K562 (cell line): ENCODE measurements at regions not wholly inside any gene's neighbourhood (a gene's known extent, or its start where the extent isn't known, plus 50 kb on each side); places are given as distances from the start of the nearest gene placed in this dataset.

Experiments used
- EGR1 ChIP-seq: fragments of 450-650 bp; conservative IDR thresholded peaks from 2 replicates; pipeline ENCODE4 v1.6.1; 2017; ENCODE audit warnings: mild to moderate bottlenecking
- EP300 ChIP-seq: IDR thresholded peaks from 2 replicates; pipeline ENCODE4 v1.6.1; 2012; ENCODE audit warnings: low read length, improper control_type of control experiment
- IRF2 ChIP-seq: sonication (generic); formaldehyde crosslinking; IDR thresholded peaks from 2 replicates; pipeline ENCODE4 v1.8.1; 2022; ENCODE audit warnings: mild to moderate bottlenecking, missing genetic modification reagents
- JUND ChIP-seq, 2 experiments: IDR thresholded peaks; 2 replicates in 1 of 2; 3 replicates in 1 of 2; pipeline ENCODE4 v1.6.1; 2011; ENCODE audit warnings: borderline replicate concordance in 2 of 2, low read depth in 2 of 2, low read length in 2 of 2, improper control_type of control experiment in 1 of 2, missing biosample characterization in 1 of 2, missing genetic modification characterization in 1 of 2, missing genetic modification reagents in 1 of 2
- MAFK ChIP-seq: IDR thresholded peaks from 2 replicates; pipeline ENCODE4 v1.6.1; 2011; ENCODE audit warnings: low read length, improper control_type of control experiment
- NCOA1 ChIP-seq: fragments of 450-650 bp; IDR thresholded peaks from 2 replicates; pipeline ENCODE4 v1.6.1; 2016; ENCODE audit warnings: low read depth
- RBM34 ChIP-seq: fragments of 200-400 bp; formaldehyde crosslinking; IDR thresholded peaks from 2 replicates; pipeline ENCODE4 v1.6.1; 2018; ENCODE audit warnings: low read length, borderline replicate concordance; ENCODE audit not compliant: insufficient read depth
- YY1 ChIP-seq, 3 experiments: IDR thresholded peaks; 2 replicates each; pipeline ENCODE4 v1.6.1; 2011; ENCODE audit warnings: low read length in 2 of 3, mild to moderate bottlenecking in 2 of 3, moderate library complexity in 2 of 3, borderline replicate concordance in 1 of 3, control low read depth in 1 of 3, low read depth in 1 of 3; ENCODE audit not compliant: insufficient read depth in 3 of 3, insufficient replicate concordance in 2 of 3, control insufficient read depth in 1 of 3, insufficient read length in 1 of 3; ENCODE audit errors: extremely low read depth in 1 of 3
- ZNF316 ChIP-seq: fragments of 450-650 bp; IDR thresholded peaks from 2 replicates; pipeline ENCODE4 v1.6.1; 2016
- TF ChIP-seq, protein P1 (sequence below), 3 experiments: IDR thresholded peaks in 2 of 3; conservative IDR thresholded peaks in 1 of 3; 2 replicates each; pipeline ENCODE4 v1.5.1; 2011 to 2012; ENCODE audit warnings: low read length in 3 of 3, mild to moderate bottlenecking in 3 of 3, control low read depth in 2 of 3, improper control_type of control experiment in 1 of 3, inconsistent platforms in 1 of 3, low read depth in 1 of 3, mixed read lengths in 1 of 3, moderate library complexity in 1 of 3; ENCODE audit not compliant: insufficient read depth in 2 of 3

DNA sequence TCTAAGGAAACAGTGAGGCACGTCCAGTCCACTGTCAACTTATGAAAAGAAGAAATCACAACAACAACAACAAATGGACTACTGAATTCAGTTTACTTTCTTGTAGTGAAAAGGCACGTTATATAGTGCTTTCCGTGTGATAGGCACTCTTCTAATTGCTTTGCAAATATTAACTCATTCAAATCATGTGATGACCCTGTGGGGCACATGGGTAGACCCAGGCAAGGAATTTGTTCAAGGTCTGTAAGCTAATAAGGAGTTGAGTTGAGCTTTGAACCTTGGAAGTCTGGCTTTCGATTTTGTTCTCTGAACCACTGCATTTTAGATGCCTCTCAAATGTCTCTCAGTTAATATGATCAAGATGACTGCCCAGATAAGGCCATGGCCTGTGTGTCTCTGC is 295.1 kb upstream of the RBFOX1 start:
- no peak for TF ChIP-seq ZNF316
- TF ChIP-seq NCOA1: no peak
- TF ChIP-seq, protein P1, sequence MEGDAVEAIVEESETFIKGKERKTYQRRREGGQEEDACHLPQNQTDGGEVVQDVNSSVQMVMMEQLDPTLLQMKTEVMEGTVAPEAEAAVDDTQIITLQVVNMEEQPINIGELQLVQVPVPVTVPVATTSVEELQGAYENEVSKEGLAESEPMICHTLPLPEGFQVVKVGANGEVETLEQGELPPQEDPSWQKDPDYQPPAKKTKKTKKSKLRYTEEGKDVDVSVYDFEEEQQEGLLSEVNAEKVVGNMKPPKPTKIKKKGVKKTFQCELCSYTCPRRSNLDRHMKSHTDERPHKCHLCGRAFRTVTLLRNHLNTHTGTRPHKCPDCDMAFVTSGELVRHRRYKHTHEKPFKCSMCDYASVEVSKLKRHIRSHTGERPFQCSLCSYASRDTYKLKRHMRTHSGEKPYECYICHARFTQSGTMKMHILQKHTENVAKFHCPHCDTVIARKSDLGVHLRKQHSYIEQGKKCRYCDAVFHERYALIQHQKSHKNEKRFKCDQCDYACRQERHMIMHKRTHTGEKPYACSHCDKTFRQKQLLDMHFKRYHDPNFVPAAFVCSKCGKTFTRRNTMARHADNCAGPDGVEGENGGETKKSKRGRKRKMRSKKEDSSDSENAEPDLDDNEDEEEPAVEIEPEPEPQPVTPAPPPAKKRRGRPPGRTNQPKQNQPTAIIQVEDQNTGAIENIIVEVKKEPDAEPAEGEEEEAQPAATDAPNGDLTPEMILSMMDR (IDR thresholded peaks at IDR 0.05 in 2 of 3, conservative IDR thresholded peaks at IDR 0.05 in 1 of 3; ENCODE audit: insufficient read depth in 2 of 3, low read depth in 1 of 3, low read length in 3 of 3): no peak
- TF ChIP-seq YY1 (IDR thresholded peaks at IDR 0.05; ENCODE audit: borderline replicate concordance in 1 of 3, control insufficient read depth in 1 of 3, extremely low read depth in 1 of 3, insufficient read depth in 3 of 3, insufficient read length in 1 of 3, insufficient replicate concordance in 2 of 3, low read depth in 1 of 3, low read length in 2 of 3): no peak
- no peak for TF ChIP-seq RBM34
- TF ChIP-seq EP300: no peak
- TF ChIP-seq EGR1: no peak
- no peak for TF ChIP-seq JUND (IDR thresholded peaks at IDR 0.05; ENCODE audit: borderline replicate concordance, low read depth, low read length)
- no peak for TF ChIP-seq JUND (tag; IDR thresholded peaks at IDR 0.05; ENCODE audit: borderline replicate concordance, low read depth, low read length)
- TF ChIP-seq IRF2 (CRISPR knock-in tag): no peak
- no peak for TF ChIP-seq MAFK
